GM06990 (cell line): ENCODE measurements at regions not wholly inside any gene's neighbourhood (a gene's known extent, or its start where the extent isn't known, plus 50 kb on each side); places are given as distances from the start of the nearest gene placed in this dataset.

Source experiments
- DNase-seq: peaks from one replicate; pipeline ENCODE4 v3.0.0-alpha.2; 2011; ENCODE audit not compliant: insufficient read length; ENCODE audit errors: extremely low read depth
- H3K27me3 ChIP-seq: replicated peaks from 2 replicates; pipeline ENCODE4 v1.6.0; 2011; ENCODE audit warnings: low read length; ENCODE audit not compliant: control insufficient read depth, insufficient read depth
- H3K36me3 ChIP-seq: 2 replicates; pipeline ENCODE4 v1.5.1; 2011; ENCODE audit warnings: low read length; ENCODE audit not compliant: control insufficient read depth, insufficient read depth
- H3K4me3 ChIP-seq: replicated peaks from 2 replicates; pipeline ENCODE4 v1.5.1; 2011; ENCODE audit warnings: low read depth, mild to moderate bottlenecking, control low read depth, low read length
- CTCF ChIP-seq: IDR thresholded peaks from 2 replicates; pipeline ENCODE4 v1.5.1; 2011; ENCODE audit warnings: low read length, control low read depth, mild to moderate bottlenecking, inconsistent platforms; ENCODE audit not compliant: insufficient read depth, poor library complexity, severe bottlenecking

DNA sequence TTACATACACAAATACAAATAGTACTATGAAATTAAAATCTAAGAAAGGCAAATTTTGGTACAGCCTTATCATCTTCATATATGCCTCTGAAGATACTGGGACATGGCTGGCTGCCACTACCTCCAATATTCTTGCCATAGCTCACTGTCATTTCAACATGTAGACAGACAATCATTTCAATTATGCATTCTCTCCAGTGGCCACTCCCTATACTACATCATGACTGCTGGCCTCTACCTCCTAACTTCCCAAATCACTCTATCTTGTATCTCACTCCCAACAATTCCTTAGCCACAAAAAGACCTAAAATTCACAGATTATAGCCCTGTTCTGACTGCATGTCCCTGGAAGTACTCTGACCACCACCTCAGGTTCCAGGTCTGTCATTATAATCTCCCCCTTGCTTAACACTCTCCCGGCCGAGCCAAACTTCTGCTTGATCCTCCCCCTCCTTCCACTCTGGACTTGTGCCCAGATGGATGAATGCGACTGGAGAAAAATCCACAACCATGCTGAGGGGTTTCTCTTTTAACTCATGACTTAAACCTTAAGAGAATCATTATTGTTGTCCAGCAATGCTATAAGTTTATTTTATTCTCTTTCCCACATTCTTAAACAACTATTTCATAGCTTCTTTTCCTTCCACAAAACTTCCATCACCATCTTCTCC, 225.3 kb upstream of the TLE4 start:
- no peak for DNase-seq
- no peaks in the 10 kb centered on the region for H3K36me3 ChIP-seq

GRCh38 chr9:79352322-79352721, 219.4 kb upstream of the TLE4 start:
- DNase-seq, result no peak
- Histone ChIP-seq H3K4me3 (no peak overlapping the region), H3K27me3 (no peaks in the 10 kb centered on the region), H3K36me3 (no peaks in the 10 kb centered on the region)
- no peak for TF ChIP-seq CTCF

More for the DNA sequence above, 225.3 kb upstream of the TLE4 start:
- Histone ChIP-seq H3K4me3 (no peak overlapping the region), H3K27me3 (no peaks in the 10 kb centered on the region)
- no peak for TF ChIP-seq CTCF

GRCh38 chr9:79353856-79354520, 217.8 kb upstream of the TLE4 start:
- no peak for DNase-seq
- H3K36me3 ChIP-seq, result no peaks in the 10 kb centered on the region
- no peaks in the 10 kb centered on the region for H3K27me3 ChIP-seq
- H3K4me3 ChIP-seq, result no peak overlapping the region
- no peak for TF ChIP-seq CTCF

DNA sequence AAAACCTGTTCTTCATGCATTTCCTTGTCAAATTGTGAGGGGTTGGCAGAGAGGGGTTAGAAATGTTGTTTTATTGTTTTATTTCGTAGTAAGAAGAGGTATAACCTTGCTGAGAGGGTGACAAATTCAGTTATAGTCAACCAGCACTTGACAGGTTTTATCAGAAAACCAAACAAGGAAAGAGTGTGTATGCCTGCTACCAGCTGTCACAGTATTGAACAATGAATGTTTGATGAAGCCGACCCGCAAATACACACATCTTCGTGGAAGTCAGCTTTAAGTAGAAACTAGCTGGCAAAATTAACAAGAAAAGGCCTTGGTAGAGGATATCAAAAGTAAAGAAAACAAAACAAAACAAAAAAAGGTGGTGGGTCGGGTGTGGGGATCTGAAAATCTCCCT, 214.6 kb upstream of the TLE4 start:
- Histone ChIP-seq H3K27me3 (no peaks in the 10 kb centered on the region), H3K36me3 (no peaks in the 10 kb centered on the region), H3K4me3 (no peak overlapping the region)
- DNase-seq, result no peak
- TF ChIP-seq CTCF, result no peak

DNA sequence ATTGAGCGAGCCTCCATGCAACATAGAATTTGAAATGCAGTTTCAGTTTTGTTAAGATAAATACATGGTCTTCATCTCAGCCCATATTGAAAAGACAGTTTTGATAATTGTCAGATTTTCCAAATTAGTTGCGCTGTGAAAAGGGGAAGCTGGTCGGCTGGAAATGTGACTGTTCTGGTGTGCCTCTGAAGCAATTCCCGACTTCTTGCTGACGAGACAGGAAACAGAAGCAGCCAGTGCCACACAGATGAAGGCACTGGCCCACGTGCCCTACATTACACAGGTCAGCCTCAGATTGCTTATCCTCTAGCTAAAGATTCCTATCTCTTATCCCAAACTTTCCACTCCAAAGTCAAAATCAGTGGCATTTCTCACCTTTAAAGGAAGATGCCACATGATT, 214.1 kb upstream of the TLE4 start:
- DNase-seq, result no peak
- H3K4me3 ChIP-seq, result no peak overlapping the region
- H3K36me3 ChIP-seq, result no peaks in the 10 kb centered on the region
- TF ChIP-seq CTCF, result no peak
- no peaks in the 10 kb centered on the region for H3K27me3 ChIP-seq
